ENCODE measurements at regions not wholly inside any gene's neighbourhood (a gene's known extent, or its start where the extent isn't known, plus 50 kb on each side); places are given as distances from the start of the nearest gene placed in this dataset.

DNA sequence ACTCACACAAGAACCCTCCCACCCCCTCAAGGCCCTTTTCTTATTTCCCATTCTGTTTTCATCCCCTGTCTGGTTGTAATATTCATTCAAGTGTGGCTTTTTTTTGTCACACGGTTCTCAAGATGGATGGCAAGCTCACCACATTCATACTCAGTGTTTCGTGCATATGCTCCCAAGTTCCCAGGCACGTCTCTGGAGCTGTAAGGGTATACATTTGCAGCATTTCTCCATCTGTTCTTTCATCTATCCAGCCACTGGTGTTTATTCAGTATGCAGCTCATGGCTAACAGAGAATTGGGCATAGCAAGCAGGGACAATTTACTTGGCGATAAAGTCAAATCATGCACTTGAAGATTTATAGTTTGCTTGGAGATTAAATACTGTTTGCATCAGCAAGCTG is 212.1 kb downstream of the GRIN2B start:
- TF ChIP-seq, protein P1, sequence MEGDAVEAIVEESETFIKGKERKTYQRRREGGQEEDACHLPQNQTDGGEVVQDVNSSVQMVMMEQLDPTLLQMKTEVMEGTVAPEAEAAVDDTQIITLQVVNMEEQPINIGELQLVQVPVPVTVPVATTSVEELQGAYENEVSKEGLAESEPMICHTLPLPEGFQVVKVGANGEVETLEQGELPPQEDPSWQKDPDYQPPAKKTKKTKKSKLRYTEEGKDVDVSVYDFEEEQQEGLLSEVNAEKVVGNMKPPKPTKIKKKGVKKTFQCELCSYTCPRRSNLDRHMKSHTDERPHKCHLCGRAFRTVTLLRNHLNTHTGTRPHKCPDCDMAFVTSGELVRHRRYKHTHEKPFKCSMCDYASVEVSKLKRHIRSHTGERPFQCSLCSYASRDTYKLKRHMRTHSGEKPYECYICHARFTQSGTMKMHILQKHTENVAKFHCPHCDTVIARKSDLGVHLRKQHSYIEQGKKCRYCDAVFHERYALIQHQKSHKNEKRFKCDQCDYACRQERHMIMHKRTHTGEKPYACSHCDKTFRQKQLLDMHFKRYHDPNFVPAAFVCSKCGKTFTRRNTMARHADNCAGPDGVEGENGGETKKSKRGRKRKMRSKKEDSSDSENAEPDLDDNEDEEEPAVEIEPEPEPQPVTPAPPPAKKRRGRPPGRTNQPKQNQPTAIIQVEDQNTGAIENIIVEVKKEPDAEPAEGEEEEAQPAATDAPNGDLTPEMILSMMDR (IDR thresholded peaks at IDR 0.05; ENCODE audit: extremely low read depth, insufficient read depth, missing control alignments): no peak
- no peak for DNase-seq (ENCODE audit: low spot score)

DNA sequence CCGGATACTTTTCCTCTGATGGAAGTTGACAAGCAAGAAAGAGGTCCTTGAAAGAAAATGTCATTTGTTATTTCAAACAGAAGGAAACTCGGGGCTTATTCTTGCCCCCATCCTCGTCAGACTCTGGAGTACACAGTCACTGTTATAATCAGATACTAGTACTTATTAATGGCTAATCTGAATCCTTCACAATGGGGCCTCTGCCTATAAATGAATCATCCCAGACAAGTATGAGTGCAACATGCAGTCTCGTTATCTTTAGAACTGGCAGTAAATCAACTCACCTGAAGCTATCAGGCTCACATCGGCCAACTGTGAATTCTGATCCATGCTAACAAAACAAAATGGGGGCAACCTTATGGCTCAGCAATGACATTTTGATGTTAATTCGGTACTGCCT is 216.7 kb downstream of the GRIN2B start:
- in situ Hi-C loops (cut with MboI; ENCODE audit: low pct_unique_long_range_greater_than_20kb, low sequenced_read_pairs, unreplicated experiment): no loop called here
- TF ChIP-seq, protein P1 (IDR thresholded peaks at IDR 0.05; ENCODE audit: extremely low read depth, insufficient read depth, missing control alignments): no peak
- no peak for DNase-seq (ENCODE audit: low spot score)

More for the DNA sequence above, 212.1 kb downstream of the GRIN2B start:
- in situ Hi-C loops (cut with MboI; ENCODE audit: low pct_unique_long_range_greater_than_20kb, low sequenced_read_pairs, unreplicated experiment): no loop called here

DNA sequence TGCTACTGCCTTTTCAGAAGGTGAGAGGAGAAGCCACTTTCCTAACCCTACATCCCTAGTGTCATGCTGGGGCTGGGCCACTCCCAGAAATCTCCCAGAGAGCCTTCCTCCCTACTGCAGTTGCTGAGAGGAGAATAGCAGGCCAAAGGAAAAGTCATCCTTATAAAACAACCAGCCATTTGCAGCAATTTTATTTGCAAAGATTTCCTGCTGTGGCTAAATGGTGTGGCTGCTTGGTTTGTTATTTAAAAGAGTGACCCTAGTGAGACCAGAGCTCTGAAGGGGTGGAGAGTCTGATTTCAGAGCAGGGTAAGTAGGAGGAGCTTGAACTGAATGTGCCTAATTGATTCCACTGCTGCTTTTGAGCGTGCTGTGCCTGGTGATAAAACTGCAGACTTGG is 232.0 kb downstream of the GRIN2B start:
- no peak for DNase-seq (ENCODE audit: low spot score)
- TF ChIP-seq, protein P1 (IDR thresholded peaks at IDR 0.05; ENCODE audit: extremely low read depth, insufficient read depth, missing control alignments): no peak
- in situ Hi-C loops (cut with MboI; ENCODE audit: low pct_unique_long_range_greater_than_20kb, low sequenced_read_pairs, unreplicated experiment): no loop called here

DNA sequence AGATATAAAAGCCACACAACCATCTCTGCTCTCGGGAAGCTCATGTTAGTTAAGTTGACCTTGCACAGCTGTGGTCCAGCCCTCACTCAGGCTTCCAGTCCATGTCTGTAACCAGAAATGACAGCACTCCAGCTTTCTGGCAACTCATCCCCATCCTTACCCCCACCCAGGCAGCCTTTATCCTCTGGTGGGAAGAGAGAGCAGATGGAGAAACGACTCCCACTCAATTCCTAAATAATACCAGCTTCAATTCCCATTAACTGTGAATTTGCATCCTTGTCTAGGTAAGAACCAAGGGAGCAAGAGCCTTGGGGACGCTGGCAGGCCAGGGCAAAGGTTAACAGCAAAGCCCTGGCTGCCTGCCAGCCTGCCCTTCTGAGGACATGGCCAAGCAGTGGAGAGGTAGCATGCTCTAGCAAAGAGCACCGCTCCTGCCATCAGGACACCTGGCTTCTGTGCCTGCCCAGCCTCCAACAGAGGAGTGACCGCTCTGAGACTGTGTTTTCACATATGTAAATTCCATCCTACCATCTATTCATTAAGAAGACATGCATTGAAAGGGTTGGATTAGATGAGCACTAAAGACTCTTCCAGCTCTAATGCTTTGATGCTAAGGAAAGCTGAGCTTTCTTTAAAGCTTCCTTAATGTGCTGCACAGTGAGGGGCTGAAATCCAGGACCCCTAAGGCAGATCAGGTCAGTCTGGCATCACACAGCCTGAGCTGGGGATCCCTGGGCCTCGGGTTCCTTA is 236.1 kb downstream of the GRIN2B start:
- DNase-seq (ENCODE audit: low spot score): no peak
- TF ChIP-seq, protein P1 (IDR thresholded peaks at IDR 0.05; ENCODE audit: extremely low read depth, insufficient read depth, missing control alignments): no peak
- in situ Hi-C loops (cut with MboI; ENCODE audit: low pct_unique_long_range_greater_than_20kb, low sequenced_read_pairs, unreplicated experiment): no loop called here

DNA sequence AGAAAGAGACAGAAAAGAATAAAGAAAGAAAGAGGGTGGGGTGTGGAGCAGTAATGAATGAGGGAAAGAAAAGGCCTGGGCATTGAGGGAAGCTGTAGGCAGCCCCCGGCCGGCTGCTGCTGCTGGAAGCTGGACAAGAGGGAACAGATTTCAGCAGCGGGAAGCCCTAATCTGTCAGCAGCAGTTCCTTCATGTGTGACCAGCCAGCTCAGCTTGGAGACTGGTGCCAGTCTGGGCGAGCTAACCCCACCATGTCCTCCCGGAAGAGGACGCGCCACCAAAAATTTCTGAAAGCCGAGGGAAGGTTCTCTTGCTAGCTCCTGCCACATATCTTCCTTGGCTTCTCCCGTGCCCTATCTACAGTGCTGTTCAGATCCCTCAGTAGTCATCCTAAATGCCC is 236.8 kb downstream of the GRIN2B start:
- no peak for DNase-seq (ENCODE audit: low spot score)
- TF ChIP-seq, protein P1 (IDR thresholded peaks at IDR 0.05; ENCODE audit: extremely low read depth, insufficient read depth, missing control alignments): no peak
- in situ Hi-C loops (cut with MboI; ENCODE audit: low pct_unique_long_range_greater_than_20kb, low sequenced_read_pairs, unreplicated experiment): no loop called here

DNA sequence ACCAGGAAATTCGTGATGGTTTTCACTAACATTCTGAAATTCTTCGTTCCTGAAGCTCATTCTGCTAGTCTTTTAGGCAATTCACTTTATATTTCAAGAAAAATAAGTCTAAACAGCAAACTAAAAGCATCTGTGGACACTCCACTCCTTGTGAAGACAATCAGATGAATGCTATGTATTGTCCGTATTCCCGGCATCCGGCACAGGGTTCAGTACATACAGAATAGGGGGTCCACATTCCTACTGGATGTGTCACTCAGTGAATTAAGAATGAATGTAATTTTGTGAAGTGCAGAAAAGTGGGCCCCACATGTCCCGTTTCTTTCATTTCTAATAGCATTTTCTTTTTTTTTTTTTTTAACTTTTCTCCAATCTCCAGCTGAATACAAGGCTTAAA is 241.3 kb downstream of the GRIN2B start:
- in situ Hi-C loops (cut with MboI; ENCODE audit: low pct_unique_long_range_greater_than_20kb, low sequenced_read_pairs, unreplicated experiment): no loop called here
- TF ChIP-seq, protein P1 (IDR thresholded peaks at IDR 0.05; ENCODE audit: extremely low read depth, insufficient read depth, missing control alignments): no peak

More for the DNA sequence above, 241.3 kb downstream of the GRIN2B start:
- no peak for DNase-seq (ENCODE audit: low spot score)

Data from GM13977 (cell line).